ENCODE measurements at regions not wholly inside any gene's neighbourhood (a gene's known extent, or its start where the extent isn't known, plus 50 kb on each side); places are given as distances from the start of the nearest gene placed in this dataset.

GRCh38 chr2:104179644-104180043, 674.3 kb upstream of the POU3F3 start:
- TF ChIP-seq POLR2A (IDR thresholded peaks at IDR 0.05) (no peak), CTCF (IDR thresholded peaks at IDR 0.05) (no peak)
